ENCODE measurements at regions not wholly inside any gene's neighbourhood (a gene's known extent, or its start where the extent isn't known, plus 50 kb on each side); places are given as distances from the start of the nearest gene placed in this dataset.
A peak's percentile ranks its signal among the peaks of the same experiment; 100 is the strongest.

DNA sequence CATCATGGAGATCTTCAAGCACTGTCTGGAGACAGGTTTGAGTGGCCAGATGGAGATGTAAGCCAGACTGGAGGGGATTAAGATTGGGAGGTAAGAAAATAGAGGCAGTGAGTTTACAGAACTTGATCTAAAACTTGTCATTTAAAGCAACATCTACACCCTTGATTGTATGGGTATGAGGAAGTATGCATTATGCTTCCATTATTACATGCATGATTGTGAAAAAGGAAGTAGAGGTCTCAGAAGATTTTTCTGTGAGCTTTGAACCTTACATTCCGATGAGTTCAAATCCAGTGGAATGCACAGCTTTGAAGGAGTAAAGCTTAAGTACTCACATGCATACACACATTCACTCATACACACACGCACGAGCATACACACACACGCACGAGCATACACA, 550.8 kb downstream of the MED13L start:
- Histone ChIP-seq H3K27me3 (no peaks in the 10 kb centered on the region), H3K4me3 (no peak overlapping the region), H3K4me1 (no peaks in the 10 kb centered on the region), H3K9me3 (no peaks in the 10 kb centered on the region), H3K27ac (no peak overlapping the region), H3K36me3 (no peaks in the 10 kb centered on the region)
- intact Hi-C loops (cut with DNase I; ENCODE audit: low total_unique reads), result no loop called here
- no peak for DNase-seq (ENCODE audit: low spot score in 2 of 2)
- no peak for TF ChIP-seq POLR2AphosphoS5 (IDR thresholded peaks at IDR 0.05)
- TF ChIP-seq, protein P1, sequence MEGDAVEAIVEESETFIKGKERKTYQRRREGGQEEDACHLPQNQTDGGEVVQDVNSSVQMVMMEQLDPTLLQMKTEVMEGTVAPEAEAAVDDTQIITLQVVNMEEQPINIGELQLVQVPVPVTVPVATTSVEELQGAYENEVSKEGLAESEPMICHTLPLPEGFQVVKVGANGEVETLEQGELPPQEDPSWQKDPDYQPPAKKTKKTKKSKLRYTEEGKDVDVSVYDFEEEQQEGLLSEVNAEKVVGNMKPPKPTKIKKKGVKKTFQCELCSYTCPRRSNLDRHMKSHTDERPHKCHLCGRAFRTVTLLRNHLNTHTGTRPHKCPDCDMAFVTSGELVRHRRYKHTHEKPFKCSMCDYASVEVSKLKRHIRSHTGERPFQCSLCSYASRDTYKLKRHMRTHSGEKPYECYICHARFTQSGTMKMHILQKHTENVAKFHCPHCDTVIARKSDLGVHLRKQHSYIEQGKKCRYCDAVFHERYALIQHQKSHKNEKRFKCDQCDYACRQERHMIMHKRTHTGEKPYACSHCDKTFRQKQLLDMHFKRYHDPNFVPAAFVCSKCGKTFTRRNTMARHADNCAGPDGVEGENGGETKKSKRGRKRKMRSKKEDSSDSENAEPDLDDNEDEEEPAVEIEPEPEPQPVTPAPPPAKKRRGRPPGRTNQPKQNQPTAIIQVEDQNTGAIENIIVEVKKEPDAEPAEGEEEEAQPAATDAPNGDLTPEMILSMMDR (IDR thresholded peaks at IDR 0.05), result no peak

DNA sequence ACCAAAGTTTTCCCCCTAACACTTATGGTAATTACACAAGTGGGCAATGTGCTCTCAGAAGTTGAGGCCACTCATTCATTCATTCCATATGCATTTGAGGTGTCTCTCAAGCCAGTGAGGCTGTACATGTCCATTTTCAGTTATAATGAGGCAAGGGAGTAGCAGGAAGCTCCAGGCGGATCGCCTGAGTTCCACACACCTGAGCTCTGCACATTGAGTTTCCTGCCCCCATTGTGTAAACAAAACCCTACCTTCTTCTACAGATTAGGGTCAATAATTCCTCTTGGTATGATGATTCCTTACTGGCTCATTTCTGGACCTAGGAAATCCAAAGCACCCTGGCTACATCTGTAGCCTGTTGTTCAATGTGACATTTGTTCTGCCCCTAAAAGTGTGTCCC, 555.3 kb downstream of the MED13L start:
- Histone ChIP-seq H3K36me3 (no peaks in the 10 kb centered on the region), H3K4me1 (no peaks in the 10 kb centered on the region), H3K4me3 (no peak overlapping the region), H3K27ac (no peak overlapping the region), H3K9me3 (no peaks in the 10 kb centered on the region), H3K27me3 (no peaks in the 10 kb centered on the region)
- no peak for DNase-seq (ENCODE audit: low spot score in 2 of 2)
- intact Hi-C loops (cut with DNase I; ENCODE audit: low total_unique reads), result no loop called here
- TF ChIP-seq POLR2A (IDR thresholded peaks at IDR 0.05), result no peak
- no peak for TF ChIP-seq POLR2AphosphoS5 (IDR thresholded peaks at IDR 0.05)
- TF ChIP-seq, protein P1 (IDR thresholded peaks at IDR 0.05), result no peak

DNA sequence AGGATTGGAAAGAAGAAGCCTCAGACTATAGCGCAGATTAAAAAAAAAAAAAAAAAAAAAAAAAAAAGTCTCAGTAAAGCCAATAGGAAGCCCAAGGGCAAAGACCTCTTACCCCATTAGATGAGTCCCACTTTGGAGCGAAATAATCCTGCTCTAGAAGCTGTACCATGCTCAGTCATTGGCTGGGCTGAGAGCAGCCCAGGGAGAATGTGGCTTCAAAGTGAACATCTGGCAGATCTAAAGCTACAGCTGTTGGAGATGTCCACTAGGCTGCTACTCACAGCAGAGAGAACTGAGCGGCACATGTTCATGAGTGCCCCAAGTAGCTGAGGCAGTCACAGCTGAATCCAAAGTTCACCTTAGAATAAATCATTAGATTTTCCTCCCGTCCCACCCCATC, 560.9 kb downstream of the MED13L start:
- no peak for DNase-seq (ENCODE audit: low spot score in 2 of 2)
- intact Hi-C loops (cut with DNase I; ENCODE audit: low total_unique reads), result no loop called here
- Histone ChIP-seq H3K9me3 (no peaks in the 10 kb centered on the region), H3K4me3 (no peak overlapping the region), H3K4me1 (no peaks in the 10 kb centered on the region), H3K27ac (no peak overlapping the region), H3K36me3 (no peaks in the 10 kb centered on the region), H3K27me3 (no peaks in the 10 kb centered on the region)
- TF ChIP-seq POLR2AphosphoS5 (IDR thresholded peaks at IDR 0.05), result no peak
- TF ChIP-seq, protein P1 (IDR thresholded peaks at IDR 0.05), result no peak
- no peak for TF ChIP-seq POLR2A (IDR thresholded peaks at IDR 0.05)

DNA sequence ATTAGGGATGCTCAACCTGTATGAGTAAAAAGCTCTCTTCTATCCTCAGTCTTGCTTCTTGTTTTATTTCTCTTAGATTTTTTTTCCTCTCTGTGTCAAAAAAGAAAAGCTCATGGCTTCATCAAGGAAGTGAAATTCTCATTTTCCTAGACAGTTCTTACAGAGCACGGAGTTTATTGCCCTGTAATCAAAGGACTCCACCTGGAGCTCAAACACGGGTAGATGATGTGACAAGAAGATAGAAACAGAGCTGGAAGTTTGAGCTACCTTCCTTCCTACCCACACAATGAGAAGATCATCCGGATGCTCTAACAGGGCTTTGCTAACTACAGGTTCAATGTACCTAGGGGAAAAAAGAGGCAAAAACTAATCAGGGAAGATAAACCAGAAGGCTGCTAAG, 564.8 kb downstream of the MED13L start:
- Histone ChIP-seq H3K4me1 (peaks cover 0 to 5% of the 10 kb centered on the region in 2 donors), H3K36me3 (no peaks in the 10 kb centered on the region), H3K4me3 (no peak overlapping the region), H3K27ac (no peak overlapping the region), H3K27me3 (no peaks in the 10 kb centered on the region), H3K9me3 (no peaks in the 10 kb centered on the region)
- intact Hi-C loops (cut with DNase I; ENCODE audit: low total_unique reads), result no loop called here
- no peak for DNase-seq (ENCODE audit: low spot score in 2 of 2)
- TF ChIP-seq POLR2A (IDR thresholded peaks at IDR 0.05) (no peak), POLR2AphosphoS5 (IDR thresholded peaks at IDR 0.05) (no peak)
- TF ChIP-seq, protein P1 (IDR thresholded peaks at IDR 0.05), result no peak

DNA sequence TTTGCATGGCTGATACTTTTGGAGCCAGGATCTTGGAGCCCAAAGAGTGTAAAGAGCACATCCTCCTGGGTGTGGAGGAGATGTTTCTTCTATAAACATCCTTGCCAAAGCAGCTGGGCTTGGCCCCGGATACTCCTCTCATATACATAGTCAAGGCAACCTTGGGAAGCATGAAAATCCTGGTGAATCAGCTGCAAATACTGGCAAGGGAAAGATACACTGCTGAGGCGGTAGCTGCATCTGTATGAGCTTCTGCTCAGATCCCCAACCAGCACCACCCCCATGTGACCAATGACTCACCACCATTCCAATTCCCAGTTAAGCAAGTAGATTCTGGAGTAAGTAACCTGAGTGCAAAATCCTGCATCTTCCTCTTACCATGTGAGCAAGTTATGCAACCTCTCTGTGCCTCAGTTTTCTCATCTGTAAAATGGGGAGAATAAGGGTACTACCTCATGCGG, 567.4 kb downstream of the MED13L start:
- H3K36me3 ChIP-seq, result no peaks in the 10 kb centered on the region
- no peak overlapping the region for H3K4me3 ChIP-seq
- no peaks in the 10 kb centered on the region for H3K27me3 ChIP-seq
- peak in 1 of 2 donors; percentile 21 for DNase-seq (ENCODE audit: low spot score in 2 of 2)
- peaks cover 0 to 5% of the 10 kb centered on the region in 2 donors for H3K4me1 ChIP-seq
- H3K9me3 ChIP-seq, result no peaks in the 10 kb centered on the region
- TF ChIP-seq POLR2A (IDR thresholded peaks at IDR 0.05), result no peak
- no peak for TF ChIP-seq POLR2AphosphoS5 (IDR thresholded peaks at IDR 0.05)
- TF ChIP-seq, protein P1 (IDR thresholded peaks at IDR 0.05), result no peak
- intact Hi-C loops (cut with DNase I; ENCODE audit: low total_unique reads), result no loop called here
- H3K27ac ChIP-seq, result no peak overlapping the region
